ENCODE measurements at regions not wholly inside any gene's neighbourhood (a gene's known extent, or its start where the extent isn't known, plus 50 kb on each side); places are given as distances from the start of the nearest gene placed in this dataset.

DNA sequence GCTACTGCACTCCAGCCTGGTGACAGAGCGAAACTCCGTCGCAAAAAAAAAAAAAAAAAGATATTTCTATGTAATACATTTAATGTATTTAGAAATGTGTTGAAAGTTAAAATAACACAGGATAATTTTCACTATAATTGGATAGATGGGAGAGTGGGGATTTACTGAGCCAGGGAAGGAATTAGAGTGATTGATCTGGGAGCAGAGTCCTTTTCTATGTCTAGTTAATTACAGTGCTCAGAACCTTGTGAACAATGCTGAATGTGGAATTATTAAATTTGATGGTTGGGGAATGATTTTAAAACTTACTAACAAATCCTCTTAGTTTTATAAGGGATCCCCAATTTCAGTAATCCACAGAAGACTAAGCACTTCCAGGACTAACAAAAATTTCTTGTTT, 239.7 kb downstream of the CSNK1G3 start:
- DNase-seq (ENCODE audit: low read depth) = no peak

DNA sequence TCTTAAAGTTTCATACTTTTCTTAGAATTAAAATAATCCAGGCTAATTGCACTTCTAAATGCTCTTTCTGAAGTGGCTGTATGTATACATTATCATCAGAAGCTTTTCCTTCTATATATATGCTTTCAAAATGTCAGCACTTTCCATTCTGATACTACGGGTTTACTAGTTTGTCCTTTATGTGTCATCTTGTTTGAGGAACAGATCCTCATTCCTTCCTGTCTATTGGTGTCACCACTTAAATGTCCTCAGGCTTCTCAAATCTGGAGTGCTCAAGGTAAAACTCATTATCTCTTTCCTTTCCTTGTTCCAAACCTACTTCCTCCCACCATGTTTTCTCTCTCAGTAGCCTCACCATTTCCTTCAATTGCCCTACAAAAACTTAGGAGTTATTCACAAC, 236.3 kb downstream of the CSNK1G3 start:
- DNase-seq (ENCODE audit: low read depth) = no peak

GRCh38 chr5:123746683-123747360, 234.8 kb downstream of the CSNK1G3 start:
- DNase-seq (ENCODE audit: low read depth) = no peak

- no peak for DNase-seq (ENCODE audit: low read depth)
Observed at GRCh38 chr5:123743990-123744583, 232.1 kb downstream of the CSNK1G3 start.

GRCh38 chr5:123735384-123735783, 223.4 kb downstream of the CSNK1G3 start:
- DNase-seq (ENCODE audit: low read depth) = no peak

DNA sequence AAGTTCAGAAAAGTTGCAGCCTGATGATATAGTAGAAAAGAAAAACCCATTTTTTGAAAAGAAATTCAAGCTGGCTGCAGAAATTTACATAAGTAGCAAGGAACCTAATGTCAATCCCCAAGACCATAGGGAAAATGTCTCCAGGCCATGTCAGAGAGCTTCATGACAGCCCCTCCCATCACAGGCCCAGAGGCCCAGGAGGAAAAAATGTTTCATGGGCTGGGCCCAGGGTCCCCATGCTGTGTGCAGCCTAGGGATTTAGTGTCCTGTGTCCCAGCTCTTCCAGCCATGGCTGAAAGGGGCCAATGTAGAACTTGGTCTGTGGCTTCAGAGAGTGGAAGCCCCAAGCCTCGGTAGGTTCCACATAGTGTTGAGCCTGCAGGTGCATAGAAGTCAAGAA, 220.3 kb downstream of the CSNK1G3 start:
- DNase-seq (ENCODE audit: low read depth) = no peak

- DNase-seq (ENCODE audit: low read depth) = no peak
Observed at GRCh38 chr5:123722451-123722850, 210.5 kb downstream of the CSNK1G3 start.

- no peak for DNase-seq (ENCODE audit: low read depth)
Observed at GRCh38 chr5:123721675-123722276, 209.8 kb downstream of the CSNK1G3 start.

DNA sequence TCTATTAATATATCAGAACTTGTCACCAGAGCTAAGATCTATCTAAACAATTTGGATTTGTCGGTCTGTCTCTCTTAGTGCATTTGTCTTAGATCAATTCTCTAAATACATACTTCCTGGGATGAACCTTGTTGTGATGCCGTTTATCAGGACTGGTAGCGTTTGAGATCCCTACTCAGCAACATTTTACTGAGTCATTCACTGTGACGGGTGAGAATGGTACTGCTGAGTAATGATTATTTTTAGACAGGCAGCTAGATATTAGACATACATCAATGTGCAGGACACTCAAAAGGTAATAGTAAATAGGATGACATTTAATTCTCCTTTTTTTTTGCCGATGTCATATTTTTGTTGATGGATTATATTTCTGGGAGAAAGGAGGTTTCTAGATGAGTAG, 209.0 kb downstream of the CSNK1G3 start:
- DNase-seq (ENCODE audit: low read depth) = peak; percentile 39

- DNase-seq (ENCODE audit: low read depth) = no peak
Observed at GRCh38 chr5:123720339-123720738, 208.4 kb downstream of the CSNK1G3 start.

GRCh38 chr5:123719004-123719403, 207.0 kb downstream of the CSNK1G3 start:
- peak; percentile 9 for DNase-seq (ENCODE audit: low read depth)

- peak; percentile 12 for DNase-seq (ENCODE audit: low read depth)
Observed at GRCh38 chr5:123718238-123718637, 206.3 kb downstream of the CSNK1G3 start.

DNA sequence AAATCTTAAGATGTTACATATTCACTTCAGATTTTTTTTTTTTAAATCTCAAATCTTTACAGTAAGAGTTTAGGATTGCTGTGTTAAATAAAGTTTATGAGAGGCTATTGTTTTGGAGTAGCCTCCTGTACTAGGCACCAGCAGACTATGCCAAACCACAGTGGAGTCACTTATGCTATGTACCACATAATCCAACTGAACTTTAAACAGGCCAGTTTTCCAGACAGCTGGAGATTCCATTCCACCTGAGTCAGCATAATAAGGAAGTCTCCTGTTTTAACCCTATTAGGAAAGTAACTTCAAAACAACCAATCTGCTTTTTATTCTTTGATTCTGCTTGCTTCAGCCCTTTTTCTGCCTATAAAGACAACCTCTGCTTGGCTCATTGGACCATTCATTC, 205.2 kb downstream of the CSNK1G3 start:
- DNase-seq (ENCODE audit: low read depth) = peak; percentile 75

- no peak for DNase-seq (ENCODE audit: low read depth)
Observed at GRCh38 chr5:123710031-123710430, 198.1 kb downstream of the CSNK1G3 start.

DNA sequence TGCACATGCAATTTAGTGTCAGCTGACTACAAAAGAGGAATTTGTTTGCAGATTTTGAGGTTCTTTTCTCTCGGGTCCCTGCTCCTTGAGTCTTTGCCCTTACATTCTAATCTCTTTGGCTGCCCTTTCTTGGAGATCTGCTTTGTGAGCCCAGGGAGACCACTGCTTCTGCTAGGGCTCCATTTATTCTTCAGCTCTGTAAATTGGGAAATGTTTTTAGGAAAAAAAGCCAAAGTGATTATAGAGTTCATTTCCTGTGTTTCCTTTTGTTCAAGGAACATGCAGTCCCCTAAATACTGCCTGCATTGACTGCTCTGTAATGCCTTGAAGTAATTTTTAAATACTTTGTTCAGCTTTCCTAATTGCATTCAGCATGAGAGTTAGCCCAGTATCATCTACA, 197.4 kb downstream of the CSNK1G3 start:
- DNase-seq (ENCODE audit: low read depth) = no peak

DNA sequence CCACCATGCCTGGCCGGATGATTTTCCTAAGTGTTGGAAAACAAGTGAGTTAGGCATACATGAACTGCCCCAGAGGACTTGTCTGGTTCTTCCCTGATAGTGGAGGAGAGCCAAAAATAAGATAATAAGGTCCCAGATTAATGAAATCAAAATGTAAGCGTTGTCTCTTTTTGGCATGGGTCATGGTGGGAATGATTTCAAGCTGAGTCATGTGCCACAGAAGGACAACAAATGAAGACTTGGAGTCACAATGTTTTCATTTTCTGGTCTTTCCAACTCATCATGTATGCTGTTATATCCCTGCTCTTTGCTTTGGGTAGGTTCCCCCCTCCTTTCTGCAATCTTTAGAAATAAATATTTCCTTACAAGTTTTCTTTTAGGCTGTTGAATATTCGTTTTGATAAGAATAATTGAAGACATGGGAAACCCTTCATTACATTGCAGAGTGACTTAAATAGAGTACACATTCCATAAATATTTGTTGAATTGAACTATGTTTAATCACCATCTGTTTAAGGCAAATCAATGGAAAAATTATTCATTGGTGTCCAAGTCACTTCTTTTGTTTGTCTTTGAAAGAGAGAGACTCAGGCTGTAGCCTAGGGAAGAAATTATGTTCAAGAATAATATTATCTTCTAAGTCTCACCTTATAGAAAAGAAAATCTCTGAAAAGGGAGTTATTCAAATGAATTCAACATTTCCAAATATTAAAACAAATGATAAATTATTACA, 196.3 kb downstream of the CSNK1G3 start:
- DNase-seq (ENCODE audit: low read depth) = peak; percentile 82

- no peak for DNase-seq (ENCODE audit: low read depth)
Observed at GRCh38 chr5:123706531-123706930, 194.6 kb downstream of the CSNK1G3 start.

- peak; percentile 62 for DNase-seq (ENCODE audit: low read depth)
Observed at GRCh38 chr5:123705741-123706140, 193.8 kb downstream of the CSNK1G3 start.

DNA sequence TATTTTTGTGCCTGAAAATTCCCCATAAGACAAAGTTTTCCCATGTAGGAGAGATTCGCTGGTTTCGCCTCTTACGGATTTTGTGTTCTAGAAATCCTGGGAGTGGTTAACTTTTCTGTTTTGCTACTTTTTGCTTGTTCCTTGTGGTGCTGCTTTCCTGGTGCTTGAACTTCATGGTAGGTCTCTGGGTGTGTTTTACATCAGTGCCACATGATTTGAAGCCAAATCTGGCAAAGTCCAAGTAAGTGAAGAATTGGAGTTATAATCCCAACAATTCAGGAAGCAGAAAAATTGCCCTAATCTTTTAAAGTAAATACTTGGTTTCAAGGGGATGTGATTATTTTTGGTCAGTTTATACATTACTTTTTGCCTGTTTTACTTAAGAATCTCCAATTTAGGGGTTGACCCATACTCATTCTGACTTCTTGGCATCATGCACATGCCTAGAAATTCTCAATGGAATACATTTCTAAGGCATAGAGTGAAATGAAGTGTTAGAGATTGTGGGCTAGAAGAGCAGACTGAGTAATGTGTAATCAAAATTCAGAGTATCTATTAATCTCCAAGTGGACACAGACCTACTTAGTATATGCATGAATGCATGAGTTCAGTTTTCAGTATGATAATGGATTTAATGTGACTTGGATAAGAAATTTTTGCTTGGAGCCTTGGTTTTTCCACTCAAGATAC, 189.7 kb downstream of the CSNK1G3 start:
- DNase-seq (ENCODE audit: low read depth) = no peak

DNA sequence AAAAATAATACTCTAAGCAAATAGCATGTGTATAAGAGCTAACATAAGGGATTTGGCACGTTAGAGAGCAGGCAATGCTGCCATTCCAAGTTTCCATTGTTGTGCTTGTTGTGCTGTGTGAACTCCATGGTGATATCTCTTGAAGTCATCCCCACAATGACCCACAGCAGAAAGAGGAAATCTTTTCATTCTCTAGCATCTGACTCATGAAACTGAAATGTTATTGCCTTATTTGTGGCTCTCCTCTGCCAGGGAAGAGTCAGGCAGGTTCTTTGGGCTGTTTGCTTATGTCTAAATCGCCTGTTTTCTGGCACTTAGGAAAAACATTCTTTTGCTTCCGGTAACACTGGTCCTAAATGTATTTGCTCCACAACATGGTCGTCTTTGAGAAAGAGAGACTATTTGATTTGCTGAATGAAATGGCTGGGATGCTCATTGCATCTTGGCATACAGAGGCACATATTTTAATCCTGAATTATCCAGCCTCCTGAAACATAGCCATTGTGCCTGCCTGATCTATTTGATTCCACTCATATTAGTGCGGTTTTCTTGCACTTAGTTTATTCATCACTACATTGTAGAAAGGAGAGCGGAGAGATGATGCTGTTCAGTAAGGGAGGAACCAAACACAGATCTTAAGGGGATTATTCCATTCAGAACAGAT, 188.8 kb downstream of the CSNK1G3 start:
- DNase-seq (ENCODE audit: low read depth) = peak; percentile 88

DNA sequence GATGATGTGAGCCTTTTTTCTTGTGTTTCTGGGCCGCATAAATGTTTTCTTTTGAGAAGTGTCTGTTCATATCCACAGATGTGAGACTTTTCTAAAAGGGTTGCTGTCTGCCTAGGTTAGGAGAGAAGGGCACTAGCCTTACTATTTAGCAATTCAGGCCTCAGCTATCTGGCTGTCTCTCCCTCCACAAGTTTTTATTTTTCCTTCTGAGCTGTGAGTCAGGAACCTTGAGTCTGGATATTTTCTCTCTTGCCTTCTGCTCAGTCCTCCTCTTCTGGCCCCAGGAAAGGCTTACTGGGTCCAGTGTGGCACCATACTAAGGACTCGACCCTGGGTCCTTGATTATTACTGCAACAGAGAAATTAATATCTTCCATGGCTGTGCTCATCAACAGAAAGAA, 187.6 kb downstream of the CSNK1G3 start:
- no peak for DNase-seq (ENCODE audit: low read depth)
